ENCODE measurements at regions not wholly inside any gene's neighbourhood (a gene's known extent, or its start where the extent isn't known, plus 50 kb on each side); places are given as distances from the start of the nearest gene placed in this dataset.

- TF ChIP-seq GATA2 (IDR thresholded peaks at IDR 0.05; ENCODE audit: low read depth, low read length) (no peak), GATA3 (IDR thresholded peaks at IDR 0.05; ENCODE audit: low read depth, low read length) (no peak)
Measured at GRCh38 chr16:51267681-51268080, 116.6 kb upstream of the SALL1 start.

All from SH-SY5Y (cell line).